ENCODE measurements at regions not wholly inside any gene's neighbourhood (a gene's known extent, or its start where the extent isn't known, plus 50 kb on each side); places are given as distances from the start of the nearest gene placed in this dataset.

DNA sequence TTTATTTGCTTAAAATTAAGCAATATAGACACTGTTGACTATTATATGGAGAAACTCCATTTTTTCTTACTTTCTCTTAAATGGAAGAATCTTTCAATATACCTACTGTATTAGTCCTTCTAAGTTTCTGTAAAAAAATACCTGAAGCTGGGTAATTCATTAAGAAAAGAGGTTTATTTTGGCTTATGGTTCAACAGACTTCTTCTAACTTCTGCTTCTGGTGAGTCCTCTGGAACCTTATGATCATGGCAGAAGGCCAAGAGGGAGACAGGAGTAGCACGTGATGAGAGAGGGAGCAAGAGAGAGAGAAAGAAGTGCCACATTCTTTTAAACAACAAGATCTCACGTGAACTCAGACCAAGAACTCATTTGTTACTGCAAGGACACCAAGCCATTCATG, 573.3 kb downstream of the MCTP2 start:
- H3K4me1 Mint-ChIP-seq, result no peaks in the 10 kb centered on the region
- H3K4me3 Mint-ChIP-seq, result no peak overlapping the region
- no peaks in the 10 kb centered on the region for H3K4me1 ChIP-seq (ENCODE audit: insufficient read depth)
- no peak overlapping the region for H2AFZ ChIP-seq
- H3K36me3 Mint-ChIP-seq (ENCODE audit: low read depth), result peaks cover 9% of the 10 kb centered on the region; the same call in 2 of the 3 replicates
- no peaks in the 10 kb centered on the region for H3K79me2 ChIP-seq (replicated peaks; ENCODE audit: insufficient read depth)
- H3F3A ChIP-seq (replicated peaks; ENCODE audit: low read depth), result no peaks in the 10 kb centered on the region
- TF ChIP-seq ZNF114 (CRISPR knock-in tag; IDR thresholded peaks at IDR 0.05), result no peak
- TF ChIP-seq JUNB (IDR thresholded peaks at IDR 0.05; ENCODE audit: unreplicated experiment), result no peak
- TF ChIP-seq EZH2 (IDR thresholded peaks at IDR 0.05; ENCODE audit: low read depth, unreplicated experiment), result no peak
- no peak for TF ChIP-seq POLR2AphosphoS5 (IDR thresholded peaks at IDR 0.05; ENCODE audit: low read depth)
- no peak for TF ChIP-seq NANOG (IDR thresholded peaks at IDR 0.05; ENCODE audit: borderline replicate concordance)
- TF ChIP-seq, protein P1, sequence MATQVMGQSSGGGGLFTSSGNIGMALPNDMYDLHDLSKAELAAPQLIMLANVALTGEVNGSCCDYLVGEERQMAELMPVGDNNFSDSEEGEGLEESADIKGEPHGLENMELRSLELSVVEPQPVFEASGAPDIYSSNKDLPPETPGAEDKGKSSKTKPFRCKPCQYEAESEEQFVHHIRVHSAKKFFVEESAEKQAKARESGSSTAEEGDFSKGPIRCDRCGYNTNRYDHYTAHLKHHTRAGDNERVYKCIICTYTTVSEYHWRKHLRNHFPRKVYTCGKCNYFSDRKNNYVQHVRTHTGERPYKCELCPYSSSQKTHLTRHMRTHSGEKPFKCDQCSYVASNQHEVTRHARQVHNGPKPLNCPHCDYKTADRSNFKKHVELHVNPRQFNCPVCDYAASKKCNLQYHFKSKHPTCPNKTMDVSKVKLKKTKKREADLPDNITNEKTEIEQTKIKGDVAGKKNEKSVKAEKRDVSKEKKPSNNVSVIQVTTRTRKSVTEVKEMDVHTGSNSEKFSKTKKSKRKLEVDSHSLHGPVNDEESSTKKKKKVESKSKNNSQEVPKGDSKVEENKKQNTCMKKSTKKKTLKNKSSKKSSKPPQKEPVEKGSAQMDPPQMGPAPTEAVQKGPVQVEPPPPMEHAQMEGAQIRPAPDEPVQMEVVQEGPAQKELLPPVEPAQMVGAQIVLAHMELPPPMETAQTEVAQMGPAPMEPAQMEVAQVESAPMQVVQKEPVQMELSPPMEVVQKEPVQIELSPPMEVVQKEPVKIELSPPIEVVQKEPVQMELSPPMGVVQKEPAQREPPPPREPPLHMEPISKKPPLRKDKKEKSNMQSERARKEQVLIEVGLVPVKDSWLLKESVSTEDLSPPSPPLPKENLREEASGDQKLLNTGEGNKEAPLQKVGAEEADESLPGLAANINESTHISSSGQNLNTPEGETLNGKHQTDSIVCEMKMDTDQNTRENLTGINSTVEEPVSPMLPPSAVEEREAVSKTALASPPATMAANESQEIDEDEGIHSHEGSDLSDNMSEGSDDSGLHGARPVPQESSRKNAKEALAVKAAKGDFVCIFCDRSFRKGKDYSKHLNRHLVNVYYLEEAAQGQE (IDR thresholded peaks at IDR 0.05; ENCODE audit: unreplicated experiment), result no peak
- TF ChIP-seq, protein P2, sequence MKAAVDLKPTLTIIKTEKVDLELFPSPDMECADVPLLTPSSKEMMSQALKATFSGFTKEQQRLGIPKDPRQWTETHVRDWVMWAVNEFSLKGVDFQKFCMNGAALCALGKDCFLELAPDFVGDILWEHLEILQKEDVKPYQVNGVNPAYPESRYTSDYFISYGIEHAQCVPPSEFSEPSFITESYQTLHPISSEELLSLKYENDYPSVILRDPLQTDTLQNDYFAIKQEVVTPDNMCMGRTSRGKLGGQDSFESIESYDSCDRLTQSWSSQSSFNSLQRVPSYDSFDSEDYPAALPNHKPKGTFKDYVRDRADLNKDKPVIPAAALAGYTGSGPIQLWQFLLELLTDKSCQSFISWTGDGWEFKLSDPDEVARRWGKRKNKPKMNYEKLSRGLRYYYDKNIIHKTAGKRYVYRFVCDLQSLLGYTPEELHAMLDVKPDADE (IDR thresholded peaks at IDR 0.05), result no peak
- no peak for TF ChIP-seq EZH2phosphoT487 (IDR thresholded peaks at IDR 0.05; ENCODE audit: unreplicated experiment)
- TF ChIP-seq ZNF331 (CRISPR knock-in tag; IDR thresholded peaks at IDR 0.05; ENCODE audit: low read depth), result no peak
- TF ChIP-seq, protein P3, sequence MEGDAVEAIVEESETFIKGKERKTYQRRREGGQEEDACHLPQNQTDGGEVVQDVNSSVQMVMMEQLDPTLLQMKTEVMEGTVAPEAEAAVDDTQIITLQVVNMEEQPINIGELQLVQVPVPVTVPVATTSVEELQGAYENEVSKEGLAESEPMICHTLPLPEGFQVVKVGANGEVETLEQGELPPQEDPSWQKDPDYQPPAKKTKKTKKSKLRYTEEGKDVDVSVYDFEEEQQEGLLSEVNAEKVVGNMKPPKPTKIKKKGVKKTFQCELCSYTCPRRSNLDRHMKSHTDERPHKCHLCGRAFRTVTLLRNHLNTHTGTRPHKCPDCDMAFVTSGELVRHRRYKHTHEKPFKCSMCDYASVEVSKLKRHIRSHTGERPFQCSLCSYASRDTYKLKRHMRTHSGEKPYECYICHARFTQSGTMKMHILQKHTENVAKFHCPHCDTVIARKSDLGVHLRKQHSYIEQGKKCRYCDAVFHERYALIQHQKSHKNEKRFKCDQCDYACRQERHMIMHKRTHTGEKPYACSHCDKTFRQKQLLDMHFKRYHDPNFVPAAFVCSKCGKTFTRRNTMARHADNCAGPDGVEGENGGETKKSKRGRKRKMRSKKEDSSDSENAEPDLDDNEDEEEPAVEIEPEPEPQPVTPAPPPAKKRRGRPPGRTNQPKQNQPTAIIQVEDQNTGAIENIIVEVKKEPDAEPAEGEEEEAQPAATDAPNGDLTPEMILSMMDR (conservative IDR thresholded peaks at IDR 0.05; ENCODE audit: low read depth in 2 of 2), result no peak
- no peak for TF ChIP-seq CREB1 (CRISPR knock-in tag; IDR thresholded peaks at IDR 0.05; ENCODE audit: low read depth)
- no peak for TF ChIP-seq STAT1 (IDR thresholded peaks at IDR 0.05; ENCODE audit: unreplicated experiment)
- TF ChIP-seq, protein P4, sequence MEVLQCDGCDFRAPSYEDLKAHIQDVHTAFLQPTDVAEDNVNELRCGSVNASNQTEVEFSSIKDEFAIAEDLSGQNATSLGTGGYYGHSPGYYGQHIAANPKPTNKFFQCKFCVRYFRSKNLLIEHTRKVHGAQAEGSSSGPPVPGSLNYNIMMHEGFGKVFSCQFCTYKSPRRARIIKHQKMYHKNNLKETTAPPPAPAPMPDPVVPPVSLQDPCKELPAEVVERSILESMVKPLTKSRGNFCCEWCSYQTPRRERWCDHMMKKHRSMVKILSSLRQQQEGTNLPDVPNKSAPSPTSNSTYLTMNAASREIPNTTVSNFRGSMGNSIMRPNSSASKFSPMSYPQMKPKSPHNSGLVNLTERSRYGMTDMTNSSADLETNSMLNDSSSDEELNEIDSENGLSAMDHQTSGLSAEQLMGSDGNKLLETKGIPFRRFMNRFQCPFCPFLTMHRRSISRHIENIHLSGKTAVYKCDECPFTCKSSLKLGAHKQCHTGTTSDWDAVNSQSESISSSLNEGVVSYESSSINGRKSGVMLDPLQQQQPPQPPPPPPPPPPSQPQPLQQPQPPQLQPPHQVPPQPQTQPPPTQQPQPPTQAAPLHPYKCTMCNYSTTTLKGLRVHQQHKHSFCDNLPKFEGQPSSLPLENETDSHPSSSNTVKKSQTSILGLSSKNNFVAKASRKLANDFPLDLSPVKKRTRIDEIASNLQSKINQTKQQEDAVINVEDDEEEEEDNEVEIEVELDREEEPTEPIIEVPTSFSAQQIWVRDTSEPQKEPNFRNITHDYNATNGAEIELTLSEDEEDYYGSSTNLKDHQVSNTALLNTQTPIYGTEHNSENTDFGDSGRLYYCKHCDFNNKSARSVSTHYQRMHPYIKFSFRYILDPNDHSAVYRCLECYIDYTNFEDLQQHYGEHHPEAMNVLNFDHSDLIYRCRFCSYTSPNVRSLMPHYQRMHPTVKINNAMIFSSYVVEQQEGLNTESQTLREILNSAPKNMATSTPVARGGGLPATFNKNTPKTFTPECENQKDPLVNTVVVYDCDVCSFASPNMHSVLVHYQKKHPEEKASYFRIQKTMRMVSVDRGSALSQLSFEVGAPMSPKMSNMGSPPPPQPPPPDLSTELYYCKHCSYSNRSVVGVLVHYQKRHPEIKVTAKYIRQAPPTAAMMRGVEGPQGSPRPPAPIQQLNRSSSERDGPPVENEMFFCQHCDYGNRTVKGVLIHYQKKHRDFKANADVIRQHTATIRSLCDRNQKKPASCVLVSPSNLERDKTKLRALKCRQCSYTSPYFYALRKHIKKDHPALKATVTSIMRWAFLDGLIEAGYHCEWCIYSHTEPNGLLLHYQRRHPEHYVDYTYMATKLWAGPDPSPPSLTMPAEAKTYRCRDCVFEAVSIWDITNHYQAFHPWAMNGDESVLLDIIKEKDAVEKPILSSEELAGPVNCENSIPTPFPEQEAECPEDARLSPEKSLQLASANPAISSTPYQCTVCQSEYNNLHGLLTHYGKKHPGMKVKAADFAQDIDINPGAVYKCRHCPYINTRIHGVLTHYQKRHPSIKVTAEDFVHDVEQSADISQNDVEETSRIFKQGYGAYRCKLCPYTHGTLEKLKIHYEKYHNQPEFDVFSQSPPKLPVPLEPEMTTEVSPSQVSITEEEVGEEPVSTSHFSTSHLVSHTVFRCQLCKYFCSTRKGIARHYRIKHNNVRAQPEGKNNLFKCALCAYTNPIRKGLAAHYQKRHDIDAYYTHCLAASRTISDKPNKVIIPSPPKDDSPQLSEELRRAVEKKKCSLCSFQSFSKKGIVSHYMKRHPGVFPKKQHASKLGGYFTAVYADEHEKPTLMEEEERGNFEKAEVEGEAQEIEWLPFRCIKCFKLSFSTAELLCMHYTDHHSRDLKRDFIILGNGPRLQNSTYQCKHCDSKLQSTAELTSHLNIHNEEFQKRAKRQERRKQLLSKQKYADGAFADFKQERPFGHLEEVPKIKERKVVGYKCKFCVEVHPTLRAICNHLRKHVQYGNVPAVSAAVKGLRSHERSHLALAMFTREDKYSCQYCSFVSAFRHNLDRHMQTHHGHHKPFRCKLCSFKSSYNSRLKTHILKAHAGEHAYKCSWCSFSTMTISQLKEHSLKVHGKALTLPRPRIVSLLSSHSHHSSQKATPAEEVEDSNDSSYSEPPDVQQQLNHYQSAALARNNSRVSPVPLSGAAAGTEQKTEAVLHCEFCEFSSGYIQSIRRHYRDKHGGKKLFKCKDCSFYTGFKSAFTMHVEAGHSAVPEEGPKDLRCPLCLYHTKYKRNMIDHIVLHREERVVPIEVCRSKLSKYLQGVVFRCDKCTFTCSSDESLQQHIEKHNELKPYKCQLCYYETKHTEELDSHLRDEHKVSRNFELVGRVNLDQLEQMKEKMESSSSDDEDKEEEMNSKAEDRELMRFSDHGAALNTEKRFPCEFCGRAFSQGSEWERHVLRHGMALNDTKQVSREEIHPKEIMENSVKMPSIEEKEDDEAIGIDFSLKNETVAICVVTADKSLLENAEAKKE (CRISPR knock-in tag; IDR thresholded peaks at IDR 0.05), result no peak
- H3K4me3 ChIP-seq, result no peak overlapping the region
- H3K27ac Mint-ChIP-seq, result no peak overlapping the region
- no peaks in the 10 kb centered on the region for H3K27me3 ChIP-seq (ENCODE audit: insufficient read depth)
- no peak for DNase-seq (ENCODE audit: low spot score)
- H4K20me1 ChIP-seq (replicated peaks; ENCODE audit: insufficient read depth), result no peaks in the 10 kb centered on the region
- H3K4me2 ChIP-seq, result no peak overlapping the region
- H3K27ac ChIP-seq (ENCODE audit: low read depth), result no peak overlapping the region
- H3K9me2 ChIP-seq (ENCODE audit: insufficient read depth), result 0 out of 2 replicates have a peak, but pooled peaks cover 3% of the 10 kb centered on the region
- peaks cover 23% of the 10 kb centered on the region for H3K9me3 Mint-ChIP-seq
- H3K27me3 Mint-ChIP-seq (ENCODE audit: insufficient read depth, low read depth, poor library complexity), result peaks cover 3% of the 10 kb centered on the region
- peaks cover 4% of the 10 kb centered on the region for H3K36me3 ChIP-seq (ENCODE audit: insufficient read depth)
- ATAC-seq, result no peak
